Osteoblast (primary cell): ENCODE measurements at regions not wholly inside any gene's neighbourhood (a gene's known extent, or its start where the extent isn't known, plus 50 kb on each side); places are given as distances from the start of the nearest gene placed in this dataset.

Source experiments
- DNase-seq: peaks from one replicate; pipeline ENCODE4 v3.0.0; 2011; ENCODE audit warnings: low spot score, mixed read lengths; ENCODE audit not compliant: insufficient read length; ENCODE audit errors: missing footprints
- H2AFZ ChIP-seq: 2 replicates; pipeline ENCODE4 v1.6.0; 2011; ENCODE audit warnings: mild to moderate bottlenecking, low read length
- H3K27ac ChIP-seq: 2 replicates; pipeline ENCODE4 v1.5.1; 2011; ENCODE audit warnings: mild to moderate bottlenecking, low read depth, low read length, moderate library complexity
- H3K27me3 ChIP-seq: 2 replicates; pipeline ENCODE4 v1.6.0; 2012; ENCODE audit warnings: mild to moderate bottlenecking, control low read depth, inconsistent platforms, low read length, moderate library complexity; ENCODE audit not compliant: insufficient read depth
- H3K36me3 ChIP-seq: 2 replicates; pipeline ENCODE4 v1.5.1; 2011; ENCODE audit warnings: mild to moderate bottlenecking, low read length, control low read depth, moderate library complexity; ENCODE audit not compliant: insufficient read depth
- H3K4me1 ChIP-seq: 2 replicates; pipeline ENCODE4 v1.5.1; 2011; ENCODE audit warnings: mild to moderate bottlenecking, low read length, control low read depth, moderate library complexity; ENCODE audit not compliant: insufficient read depth
- H3K4me2 ChIP-seq: 2 replicates; pipeline ENCODE4 v1.6.0; 2011; ENCODE audit warnings: mild to moderate bottlenecking, low read length; ENCODE audit not compliant: insufficient read depth
- H3K4me3 ChIP-seq: fragments of 200-600 bp; sonication (generic); 3 replicates; pipeline ENCODE4 v1.5.1; 2012; ENCODE audit warnings: mild to moderate bottlenecking, low read length, inconsistent platforms; ENCODE audit not compliant: insufficient read depth
- H3K79me2 ChIP-seq: 2 replicates; pipeline ENCODE4 v1.6.0; 2012; ENCODE audit warnings: mild to moderate bottlenecking, low read length, control low read depth, inconsistent platforms; ENCODE audit not compliant: insufficient read depth
- H3K9me3 ChIP-seq: 2 replicates; pipeline ENCODE4 v1.5.1; 2011; ENCODE audit warnings: low read depth, low read length, control low read depth
- H4K20me1 ChIP-seq: 2 replicates; pipeline ENCODE4 v1.6.0; 2012; ENCODE audit warnings: mild to moderate bottlenecking, low read length, control low read depth; ENCODE audit not compliant: insufficient read depth
- TF ChIP-seq, protein P1 (sequence below): IDR thresholded peaks from 2 replicates; pipeline ENCODE4 v1.5.1; 2011; ENCODE audit warnings: mild to moderate bottlenecking, low read depth, low read length, moderate library complexity; ENCODE audit errors: extremely low read depth

GRCh38 chr10:4529266-4529665 lies 296.7 kb upstream of the AKR1E2 start:
- H3K9me3 ChIP-seq, result no peaks in the 10 kb centered on the region
- peaks cover 29% of the 10 kb centered on the region for H3K4me1 ChIP-seq
- TF ChIP-seq, protein P1, sequence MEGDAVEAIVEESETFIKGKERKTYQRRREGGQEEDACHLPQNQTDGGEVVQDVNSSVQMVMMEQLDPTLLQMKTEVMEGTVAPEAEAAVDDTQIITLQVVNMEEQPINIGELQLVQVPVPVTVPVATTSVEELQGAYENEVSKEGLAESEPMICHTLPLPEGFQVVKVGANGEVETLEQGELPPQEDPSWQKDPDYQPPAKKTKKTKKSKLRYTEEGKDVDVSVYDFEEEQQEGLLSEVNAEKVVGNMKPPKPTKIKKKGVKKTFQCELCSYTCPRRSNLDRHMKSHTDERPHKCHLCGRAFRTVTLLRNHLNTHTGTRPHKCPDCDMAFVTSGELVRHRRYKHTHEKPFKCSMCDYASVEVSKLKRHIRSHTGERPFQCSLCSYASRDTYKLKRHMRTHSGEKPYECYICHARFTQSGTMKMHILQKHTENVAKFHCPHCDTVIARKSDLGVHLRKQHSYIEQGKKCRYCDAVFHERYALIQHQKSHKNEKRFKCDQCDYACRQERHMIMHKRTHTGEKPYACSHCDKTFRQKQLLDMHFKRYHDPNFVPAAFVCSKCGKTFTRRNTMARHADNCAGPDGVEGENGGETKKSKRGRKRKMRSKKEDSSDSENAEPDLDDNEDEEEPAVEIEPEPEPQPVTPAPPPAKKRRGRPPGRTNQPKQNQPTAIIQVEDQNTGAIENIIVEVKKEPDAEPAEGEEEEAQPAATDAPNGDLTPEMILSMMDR, result no peak
- no peaks in the 10 kb centered on the region for H3K27me3 ChIP-seq
- H4K20me1 ChIP-seq, result no peaks in the 10 kb centered on the region
- no peaks in the 10 kb centered on the region for H3K36me3 ChIP-seq
- H3K4me2 ChIP-seq, result no peak overlapping the region
- no peaks in the 10 kb centered on the region for H3K79me2 ChIP-seq
- H3K27ac ChIP-seq, result no peak overlapping the region
- H2AFZ ChIP-seq, result no peak overlapping the region
- no peak overlapping the region for H3K4me3 ChIP-seq
- no peak for DNase-seq

DNA sequence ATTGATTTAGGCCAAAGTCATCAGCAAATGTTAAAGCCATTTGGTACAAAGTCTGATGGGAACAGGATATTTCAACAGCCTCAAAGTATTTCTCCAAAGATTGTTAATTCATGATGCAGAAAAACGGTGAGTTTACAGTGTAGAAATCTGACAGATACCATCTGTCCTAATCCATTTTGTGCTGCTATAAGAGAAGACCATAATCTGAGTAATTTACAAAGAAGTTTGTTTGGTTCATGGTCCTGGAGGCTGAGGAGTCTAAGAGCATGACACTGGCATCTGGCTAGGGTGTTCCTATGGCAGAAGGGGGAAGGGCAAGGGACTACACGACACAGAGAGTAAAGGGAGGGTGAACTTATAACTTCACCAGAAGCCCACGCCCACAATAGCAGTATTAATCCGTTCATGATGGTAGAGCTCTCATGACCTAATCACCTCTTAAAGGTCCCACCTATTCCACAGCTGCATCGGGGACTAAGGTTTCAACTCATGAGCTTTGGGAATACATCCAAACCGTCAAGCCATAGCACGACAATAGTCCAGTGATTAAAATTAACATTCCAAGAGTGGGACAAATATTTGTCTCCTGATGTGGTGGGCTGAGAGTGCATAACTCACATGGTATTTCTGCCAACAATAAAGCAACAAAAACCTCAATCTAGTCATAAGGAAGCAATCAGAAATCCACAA lies 298.6 kb upstream of the AKR1E2 start:
- Histone ChIP-seq H3K9me3 (no peaks in the 10 kb centered on the region), H3K4me1 (peaks cover 21% of the 10 kb centered on the region), H3K4me2 (peak overlapping the region; percentile 46), H3K27me3 (no peaks in the 10 kb centered on the region), H2AFZ (peak overlapping the region; percentile 77), H3K79me2 (no peaks in the 10 kb centered on the region), H3K27ac (peak overlapping the region; percentile 79), H3K36me3 (no peaks in the 10 kb centered on the region), H4K20me1 (no peaks in the 10 kb centered on the region), H3K4me3 (peak overlapping the region; percentile 12)
- no peak for DNase-seq
- TF ChIP-seq, protein P1, result no peak

GRCh38 chr10:4526311-4526731 lies 299.7 kb upstream of the AKR1E2 start:
- Histone ChIP-seq H3K36me3 (no peaks in the 10 kb centered on the region), H3K4me3 (no peak overlapping the region), H3K4me1 (peaks cover 14% of the 10 kb centered on the region), H3K27me3 (no peaks in the 10 kb centered on the region), H3K27ac (no peak overlapping the region), H2AFZ (peak overlapping the region; percentile 47), H3K79me2 (no peaks in the 10 kb centered on the region), H4K20me1 (no peaks in the 10 kb centered on the region), H3K4me2 (no peak overlapping the region), H3K9me3 (no peaks in the 10 kb centered on the region)
- TF ChIP-seq, protein P1, result no peak
- no peak for DNase-seq

- no peaks in the 10 kb centered on the region for H4K20me1 ChIP-seq
- TF ChIP-seq, protein P1, result no peak
- peaks cover 14% of the 10 kb centered on the region for H3K4me1 ChIP-seq
- no peaks in the 10 kb centered on the region for H3K36me3 ChIP-seq
- no peak overlapping the region for H3K27ac ChIP-seq
- no peak overlapping the region for H3K4me2 ChIP-seq
- H3K9me3 ChIP-seq, result no peaks in the 10 kb centered on the region
- no peaks in the 10 kb centered on the region for H3K27me3 ChIP-seq
- no peak overlapping the region for H3K4me3 ChIP-seq
- no peak overlapping the region for H2AFZ ChIP-seq
- H3K79me2 ChIP-seq, result no peaks in the 10 kb centered on the region
- no peak for DNase-seq
Measured at GRCh38 chr10:4525103-4525502, 300.9 kb upstream of the AKR1E2 start.
